Stimulated activated CD4-positive, alpha-beta T cell treated with anti-CD3 and anti-CD28 coated beads, Interleukin-1b, Interleukin-23, amount 100 ng/mL, for 24 hours (primary cell): ENCODE measurements at regions not wholly inside any gene's neighbourhood (a gene's known extent, or its start where the extent isn't known, plus 50 kb on each side); places are given as distances from the start of the nearest gene placed in this dataset.

Experiments
- DNase-seq, 4 experiments: peaks; one replicate each; pipeline ENCODE4 v3.0.0-alpha.2; 2020; ENCODE audit warnings: low read depth in 4 of 4, low spot score in 1 of 4

- DNase-seq, result no peak
These were observed 1019.6 kb upstream of the SORCS1 start for GRCh38 chr10:108184114-108184513.

- DNase-seq, result no peak
These were observed 1016.4 kb upstream of the SORCS1 start for GRCh38 chr10:108180878-108181277.

DNA sequence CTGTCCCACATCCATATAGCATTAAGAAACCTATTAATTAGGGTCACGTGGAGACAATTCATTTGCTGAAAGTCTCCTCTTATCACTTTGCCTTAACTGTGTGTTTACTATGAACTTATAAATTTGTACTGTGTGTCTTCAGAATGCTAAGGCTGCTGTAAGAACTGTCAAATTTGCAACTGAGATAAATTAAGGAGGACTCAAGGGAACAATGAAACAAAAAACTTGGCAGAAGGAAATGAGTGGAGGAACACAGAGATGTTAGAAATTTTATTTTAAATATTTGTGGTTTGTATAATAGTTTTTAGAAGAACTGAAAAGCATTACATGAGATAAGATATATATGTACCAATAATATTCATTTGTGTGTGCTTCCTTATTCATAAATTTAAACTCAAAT, 1005.3 kb upstream of the SORCS1 start:
- DNase-seq, result no peak

- DNase-seq, result no peak
These were observed 1003.3 kb upstream of the SORCS1 start for GRCh38 chr10:108167766-108168165.

DNA sequence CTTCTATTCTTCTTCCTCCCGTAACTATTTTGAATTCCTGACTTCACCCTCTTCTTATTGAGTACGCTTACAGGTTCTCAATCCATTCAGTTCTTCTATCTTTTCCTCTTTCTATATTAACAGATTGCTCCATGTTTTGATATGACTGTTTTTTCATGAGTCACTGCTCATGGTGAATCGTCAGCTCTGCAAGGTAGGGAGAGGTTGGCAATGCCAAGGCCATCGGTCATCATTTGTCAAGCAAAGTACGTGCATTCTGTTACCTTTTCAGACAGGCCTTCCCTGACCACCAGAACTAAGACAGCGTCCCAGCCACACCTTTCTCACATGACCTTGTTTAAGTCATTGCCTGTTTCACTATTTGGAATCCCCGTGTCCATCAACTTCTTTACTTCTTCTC, 1001.9 kb upstream of the SORCS1 start:
- DNase-seq, result no peak

DNA sequence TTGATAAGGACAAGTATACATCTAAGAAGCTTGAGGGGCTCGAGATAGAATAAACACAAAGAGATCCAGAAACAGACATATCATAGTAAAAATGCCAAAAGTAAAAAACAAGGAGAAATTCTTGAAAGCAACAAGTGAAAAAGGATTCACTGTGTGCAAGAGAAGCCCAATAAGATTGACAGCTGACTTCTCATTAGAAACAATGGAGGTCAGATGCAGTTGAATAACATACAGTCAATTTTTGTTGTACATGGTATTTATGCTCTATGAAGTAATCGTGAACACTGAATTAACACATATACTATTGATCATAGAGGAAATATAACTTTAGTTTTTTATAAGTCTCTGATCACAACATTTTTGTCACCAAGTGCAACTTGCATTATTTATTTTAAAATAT, 982.8 kb upstream of the SORCS1 start:
- DNase-seq, result no peak

DNA sequence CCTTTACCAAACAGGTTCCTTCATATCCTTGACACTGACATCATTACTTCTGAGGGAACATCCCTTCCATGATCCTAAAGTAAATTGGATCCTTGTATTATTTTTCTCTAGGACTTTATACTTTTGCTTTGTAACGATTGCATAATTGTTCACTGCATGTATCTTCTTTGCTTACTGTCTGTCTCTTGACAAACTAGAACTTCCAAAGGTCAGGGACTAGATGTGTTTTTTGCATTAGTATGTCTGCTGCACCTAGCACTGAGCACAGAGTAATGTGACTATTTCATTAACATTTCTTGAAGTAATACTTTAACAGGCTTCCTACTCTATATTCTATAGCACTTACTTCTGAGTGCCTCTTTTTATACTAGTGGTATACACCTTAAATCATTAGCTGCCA, 976.6 kb upstream of the SORCS1 start:
- DNase-seq, result no peak

- no peak for DNase-seq
These were observed 967.8 kb upstream of the SORCS1 start for GRCh38 chr10:108132303-108132702.

GRCh38 chr10:108130575-108130974, 966.1 kb upstream of the SORCS1 start:
- DNase-seq, result no peak

DNA sequence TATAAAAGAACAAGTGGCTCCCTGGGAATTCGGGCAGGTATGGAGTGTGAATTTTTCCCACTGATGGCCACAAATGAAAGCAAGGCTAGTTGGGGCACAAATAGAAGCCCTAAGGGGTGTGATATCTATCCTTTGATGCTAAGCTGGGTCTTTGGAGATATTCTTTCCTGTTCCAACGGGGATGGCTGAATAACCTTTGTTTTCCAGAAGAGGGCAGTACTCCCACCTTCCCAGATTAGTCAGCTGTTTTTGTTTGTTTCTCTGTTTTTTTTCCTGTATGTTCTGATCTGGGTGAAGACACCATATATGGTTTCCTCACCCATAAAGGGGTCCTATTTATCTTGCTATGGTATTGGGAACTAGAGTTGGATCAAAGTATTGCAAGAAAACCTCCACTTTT, 947.7 kb upstream of the SORCS1 start:
- no peak for DNase-seq

- DNase-seq, result no peak
These were observed 940.1 kb upstream of the SORCS1 start for GRCh38 chr10:108104551-108105156.

GRCh38 chr10:108097258-108097657, 932.8 kb upstream of the SORCS1 start:
- DNase-seq, result no peak

GRCh38 chr10:108095932-108096925, 931.7 kb upstream of the SORCS1 start:
- no peak for DNase-seq

DNA sequence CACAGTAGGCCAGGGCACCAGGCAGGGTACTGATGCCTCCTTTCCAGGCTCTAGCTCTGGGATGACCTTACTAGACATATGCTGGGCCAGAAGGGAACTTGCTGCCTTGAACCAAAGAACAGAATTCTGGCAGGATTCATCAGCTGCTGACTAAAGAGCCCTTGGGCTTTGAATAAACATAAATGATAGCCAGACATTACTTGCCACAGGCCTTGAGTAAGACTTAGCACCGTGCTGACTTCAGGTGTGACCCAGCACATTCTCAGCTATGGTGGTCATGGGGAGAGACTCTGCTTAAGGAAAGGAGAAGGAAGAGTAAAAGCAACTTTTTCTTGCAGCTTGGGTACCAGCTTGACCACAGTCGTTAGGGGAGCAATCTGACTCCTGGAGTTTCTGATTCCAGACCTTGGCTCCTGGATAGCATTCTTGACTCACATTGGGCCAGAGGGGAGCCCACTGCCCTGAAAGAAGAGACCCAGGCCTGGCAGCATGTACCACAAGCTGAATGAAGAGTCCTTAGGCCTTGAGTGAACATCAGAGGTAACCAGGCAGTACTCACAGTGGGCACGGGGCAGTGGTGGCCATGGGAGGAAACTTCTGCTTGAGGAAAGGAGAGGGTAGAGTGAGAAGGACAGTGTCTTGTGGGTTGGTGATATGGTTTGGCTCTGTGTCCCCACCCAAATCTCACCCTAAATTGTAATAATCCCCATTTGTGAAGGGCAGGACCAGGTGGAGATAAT, 926.1 kb upstream of the SORCS1 start:
- DNase-seq, result no peak

DNA sequence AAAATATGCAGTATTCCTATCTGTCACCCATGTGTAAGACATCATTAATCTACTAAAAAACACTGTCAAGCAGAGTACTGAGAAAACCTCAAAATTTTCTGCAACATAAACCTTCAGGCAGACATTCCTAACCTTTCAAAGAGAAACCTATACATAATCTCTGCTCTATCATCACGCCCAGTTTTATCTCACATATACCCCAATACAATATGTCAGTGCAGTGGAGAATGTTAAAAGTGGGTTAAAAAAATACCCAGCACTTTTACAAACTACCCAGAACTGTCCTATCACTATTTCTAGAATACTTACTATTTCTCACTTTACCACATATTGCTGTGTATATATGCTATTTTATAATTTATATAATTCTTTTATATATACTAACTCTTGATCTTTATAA, 922.0 kb upstream of the SORCS1 start:
- no peak for DNase-seq

DNA sequence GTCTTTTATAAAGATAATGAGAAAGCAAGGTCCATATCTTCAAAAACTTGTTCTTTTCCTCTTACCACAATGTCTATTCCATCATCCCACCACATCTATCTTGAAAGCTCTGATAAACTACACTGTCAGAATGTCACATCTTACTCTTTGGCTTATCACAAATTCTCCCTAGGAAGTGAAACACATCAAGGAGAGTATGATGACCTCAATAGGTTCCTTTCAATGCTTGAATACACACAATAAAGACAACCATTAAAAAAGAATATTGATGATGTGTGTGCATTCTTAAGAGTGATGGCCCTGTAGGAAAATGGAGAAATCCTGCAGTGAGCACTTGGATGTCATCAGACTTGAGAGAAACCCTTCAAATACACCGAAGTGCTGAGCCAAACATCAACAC, 918.1 kb upstream of the SORCS1 start:
- no peak for DNase-seq

DNA sequence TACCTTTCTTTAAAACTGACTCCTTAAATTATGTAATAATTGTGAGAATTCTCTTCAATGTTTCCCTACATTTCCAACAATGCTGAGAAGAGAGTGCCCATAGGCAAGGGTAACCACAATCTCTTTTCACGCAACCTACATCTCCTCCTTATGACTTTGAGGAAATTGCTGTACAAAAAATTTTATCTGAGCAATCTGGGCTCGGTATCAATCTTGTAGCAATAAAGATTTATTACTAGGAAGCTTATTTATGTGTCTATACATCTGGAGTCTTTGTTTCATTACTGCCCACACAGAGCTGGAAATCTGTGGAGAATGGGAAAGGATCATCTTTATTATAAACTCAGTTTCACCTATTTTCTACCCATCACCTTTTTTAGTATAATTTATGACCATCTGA, 913.8 kb upstream of the SORCS1 start:
- DNase-seq, result no peak

DNA sequence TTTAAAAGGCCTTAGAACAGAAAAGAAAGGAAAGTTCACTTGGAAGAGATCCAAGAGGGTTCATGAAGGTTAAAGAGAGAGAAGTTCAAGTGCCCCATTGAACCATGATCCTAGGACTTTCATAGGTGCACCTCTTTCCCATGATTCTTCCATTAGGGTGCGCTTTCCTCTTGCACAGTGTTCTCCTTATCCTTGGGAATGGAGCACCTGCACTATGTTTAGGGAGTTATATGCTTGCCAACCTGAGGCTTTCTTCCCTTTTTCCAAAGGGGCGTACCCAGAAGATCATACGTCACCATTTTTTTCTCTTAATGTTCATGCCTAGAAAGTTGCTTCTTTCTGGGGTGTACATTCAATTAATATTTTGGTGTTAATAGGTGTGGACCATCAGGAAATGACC, 908.0 kb upstream of the SORCS1 start:
- DNase-seq, result no peak

GRCh38 chr10:108070789-108071188, 906.3 kb upstream of the SORCS1 start:
- DNase-seq, result no peak

DNA sequence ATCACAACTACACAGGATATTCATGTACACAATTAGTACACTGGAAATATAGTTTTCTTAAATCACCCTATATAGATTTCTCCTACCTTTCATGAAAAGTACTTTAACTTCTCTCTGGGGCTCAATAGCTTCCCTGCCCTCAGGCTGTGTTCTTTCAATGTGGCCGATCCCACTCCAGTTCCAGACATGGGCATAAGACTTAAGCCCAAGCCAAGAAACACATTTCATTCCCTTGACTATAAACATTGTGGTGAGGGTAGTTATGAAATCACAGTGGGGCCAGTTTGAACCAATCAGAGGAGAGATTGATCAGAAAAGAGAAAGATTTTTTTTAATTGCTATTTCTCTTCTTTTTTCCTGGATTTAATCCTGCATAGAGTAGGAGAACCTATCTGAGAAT, 904.6 kb upstream of the SORCS1 start:
- DNase-seq, result no peak

GRCh38 chr10:108064746-108065260, 900.3 kb upstream of the SORCS1 start:
- DNase-seq, result no peak

DNA sequence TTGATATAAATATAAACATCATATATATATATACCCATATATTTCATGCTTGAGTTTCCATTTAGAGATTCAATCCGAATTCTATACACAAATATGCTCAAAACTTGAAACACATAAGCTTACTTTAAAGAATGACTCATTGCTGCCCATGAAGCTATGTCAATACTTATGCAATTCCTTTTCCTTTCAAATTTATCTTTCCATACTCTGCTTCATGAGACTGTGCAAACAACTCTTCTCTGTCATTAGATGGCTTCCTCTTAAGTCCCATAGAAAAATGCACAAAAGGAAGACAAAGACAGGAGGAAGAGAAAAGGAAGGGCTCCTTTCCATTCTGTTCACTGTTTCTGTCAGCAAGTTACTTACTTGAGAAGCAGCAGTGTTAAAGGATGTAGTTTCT, 895.7 kb upstream of the SORCS1 start:
- no peak for DNase-seq
